ENCODE measurements at regions not wholly inside any gene's neighbourhood (a gene's known extent, or its start where the extent isn't known, plus 50 kb on each side); places are given as distances from the start of the nearest gene placed in this dataset.

GRCh38 chr12:25884024-25884919, 74.2 kb upstream of the RASSF8 start:
- H3K36me3 ChIP-seq (ENCODE audit: low read depth, low read length): no peaks in the 10 kb centered on the region
- no peak overlapping the region for H3K27ac ChIP-seq (ENCODE audit: low read length)
- H3K9ac ChIP-seq (ENCODE audit: low read length): no peak overlapping the region
- DNase-seq (no peak), ATAC-seq (no peak)
- no peaks in the 10 kb centered on the region for H3F3A ChIP-seq (ENCODE audit: low read length, unreplicated experiment)
- POLR2A ChIA-PET (ENCODE audit: unreplicated experiment): no interaction called here
- H3K79me2 ChIP-seq (ENCODE audit: low read length): no peaks in the 10 kb centered on the region
- TF ChIP-seq EZH2 (IDR thresholded peaks at IDR 0.05; ENCODE audit: low read length, unreplicated experiment) (no peak), EZH2phosphoT487 (IDR thresholded peaks at IDR 0.05; ENCODE audit: borderline replicate concordance, low read length) (no peak), CTCF (conservative IDR thresholded peaks at IDR 0.05; ENCODE audit: low read depth, low read length) (no peak)
- H2AFZ ChIP-seq (ENCODE audit: low read length): no peak overlapping the region
- H3K4me2 ChIP-seq (ENCODE audit: low read length): no peak overlapping the region
- H3K27me3 ChIP-seq (ENCODE audit: low read length): no peaks in the 10 kb centered on the region
- intact Hi-C loops (cut with micrococcal nuclease): no loop called here
- CTCF ChIA-PET: no interaction called here
- no peaks in the 10 kb centered on the region for H3K9me3 ChIP-seq (ENCODE audit: low read length)
- H4K20me1 ChIP-seq (ENCODE audit: low read length): no peaks in the 10 kb centered on the region
- no TSS peak for BruUV-seq (replicated peaks)
- H3K9me2 ChIP-seq (replicated peaks; ENCODE audit: low read length): no peaks in the 10 kb centered on the region
- no peak overlapping the region for H3K4me3 ChIP-seq (ENCODE audit: low read length)
- no peaks in the 10 kb centered on the region for H3K4me1 ChIP-seq (ENCODE audit: insufficient read depth, low read length)

GRCh38 chr12:25884920-25885234, 73.6 kb upstream of the RASSF8 start:
- Histone ChIP-seq H3K4me1 (ENCODE audit: insufficient read depth, low read length) (no peaks in the 10 kb centered on the region), H3K79me2 (ENCODE audit: low read length) (no peaks in the 10 kb centered on the region), H3K27me3 (ENCODE audit: low read length) (no peaks in the 10 kb centered on the region), H3F3A (ENCODE audit: low read length, unreplicated experiment) (no peaks in the 10 kb centered on the region), H3K9ac (ENCODE audit: low read length) (no peak overlapping the region), H4K20me1 (ENCODE audit: low read length) (no peaks in the 10 kb centered on the region), H3K4me2 (ENCODE audit: low read length) (no peak overlapping the region), H2AFZ (ENCODE audit: low read length) (no peak overlapping the region), H3K36me3 (ENCODE audit: low read depth, low read length) (no peaks in the 10 kb centered on the region), H3K4me3 (ENCODE audit: low read length) (no peak overlapping the region), H3K9me3 (ENCODE audit: low read length) (no peaks in the 10 kb centered on the region), H3K27ac (ENCODE audit: low read length) (no peak overlapping the region), H3K9me2 (replicated peaks; ENCODE audit: low read length) (no peaks in the 10 kb centered on the region)
- no TSS peak for BruUV-seq (replicated peaks)
- TF ChIP-seq CTCF (conservative IDR thresholded peaks at IDR 0.05; ENCODE audit: low read depth, low read length) (no peak), EZH2phosphoT487 (IDR thresholded peaks at IDR 0.05; ENCODE audit: borderline replicate concordance, low read length) (no peak), EZH2 (IDR thresholded peaks at IDR 0.05; ENCODE audit: low read length, unreplicated experiment) (no peak)
- POLR2A ChIA-PET (ENCODE audit: unreplicated experiment): interaction anchor here (0.7 kb wide), 1 partner anchor 207 kb away, joined by 3 read pairs; no protein-coding TSS in a partner anchor
- ATAC-seq (no peak), DNase-seq (no peak)
- intact Hi-C loops (cut with micrococcal nuclease): no loop called here
- CTCF ChIA-PET: no interaction called here

DNA sequence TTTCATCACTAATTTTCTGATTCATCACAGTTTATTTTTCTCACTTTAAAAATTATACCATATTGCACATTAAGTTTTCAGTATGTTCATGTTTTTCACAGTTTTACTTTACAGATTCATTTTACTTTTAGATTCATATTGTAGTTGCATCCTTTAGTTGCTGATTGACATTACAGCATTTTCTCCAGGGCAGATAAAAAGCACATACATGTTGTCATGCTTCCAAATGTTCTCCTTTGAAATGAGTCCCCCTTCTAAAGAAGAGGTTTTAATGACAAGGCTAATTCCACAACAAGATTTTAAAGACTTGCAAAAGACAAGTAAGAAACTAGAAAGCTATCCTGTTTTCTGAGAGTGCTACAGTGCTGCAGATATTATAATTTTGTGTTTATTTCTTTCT, 72.1 kb upstream of the RASSF8 start:
- H4K20me1 ChIP-seq (ENCODE audit: low read length): no peaks in the 10 kb centered on the region
- ChIA-PET POLR2A (ENCODE audit: unreplicated experiment) (no interaction called here), CTCF (no interaction called here)
- no peak overlapping the region for H3K4me3 ChIP-seq (ENCODE audit: low read length)
- H3K79me2 ChIP-seq (ENCODE audit: low read length): no peaks in the 10 kb centered on the region
- no TSS peak for BruUV-seq (replicated peaks)
- H3K27me3 ChIP-seq (ENCODE audit: low read length): no peaks in the 10 kb centered on the region
- no peak for ATAC-seq
- H3K27ac ChIP-seq (ENCODE audit: low read length): no peak overlapping the region
- 0 out of 2 replicates have a peak, but pooled peaks cover 2% of the 10 kb centered on the region for H3K9me3 ChIP-seq (ENCODE audit: low read length)
- H3K4me2 ChIP-seq (ENCODE audit: low read length): no peak overlapping the region
- H3K36me3 ChIP-seq (ENCODE audit: low read depth, low read length): no peaks in the 10 kb centered on the region
- H2AFZ ChIP-seq (ENCODE audit: low read length): no peak overlapping the region
- H3F3A ChIP-seq (ENCODE audit: low read length, unreplicated experiment): no peaks in the 10 kb centered on the region
- no peak for DNase-seq
- no peaks in the 10 kb centered on the region for H3K9me2 ChIP-seq (replicated peaks; ENCODE audit: low read length)
- no peaks in the 10 kb centered on the region for H3K4me1 ChIP-seq (ENCODE audit: insufficient read depth, low read length)
- intact Hi-C loops (cut with micrococcal nuclease): no loop called here
- no peak overlapping the region for H3K9ac ChIP-seq (ENCODE audit: low read length)
- TF ChIP-seq CTCF (conservative IDR thresholded peaks at IDR 0.05; ENCODE audit: low read depth, low read length) (no peak), EZH2phosphoT487 (IDR thresholded peaks at IDR 0.05; ENCODE audit: borderline replicate concordance, low read length) (no peak), EZH2 (IDR thresholded peaks at IDR 0.05; ENCODE audit: low read length, unreplicated experiment) (no peak)
